ENCODE measurements at regions not wholly inside any gene's neighbourhood (a gene's known extent, or its start where the extent isn't known, plus 50 kb on each side); places are given as distances from the start of the nearest gene placed in this dataset.
"Not testable (repeated sequence)": the region's sequence is repeated elsewhere in the genome, so short reads cannot be mapped to it uniquely, and the experiment has no call there.

- H3K9me3 ChIP-seq; H3K4me1 ChIP-seq; DNase-seq; H3K4me3 ChIP-seq; H3K27ac ChIP-seq; H3K27me3 ChIP-seq (ENCODE audit: insufficient read depth in 3 of 3, low read length in 2 of 3); H3K36me3 ChIP-seq (ENCODE audit: insufficient read depth in 1 of 2, low read depth in 1 of 2); intact Hi-C loops (cut with DNase I); ATAC-seq: not testable (repeated sequence)
- WGBS, 3 donors: 26 to 32% (median 29%) methylated on average over 19 to 22 of the region's 30 CpGs
Observed at GRCh38 chr5:176061269-176061622, 93.1 kb upstream of the THOC3 start.

- H3K27me3 ChIP-seq (ENCODE audit: insufficient read depth in 3 of 3, low read length in 2 of 3); H3K9me3 ChIP-seq; H3K4me3 ChIP-seq; ATAC-seq; intact Hi-C loops (cut with DNase I); H3K36me3 ChIP-seq (ENCODE audit: insufficient read depth in 1 of 2, low read depth in 1 of 2); H3K4me1 ChIP-seq; H3K27ac ChIP-seq; DNase-seq: not testable (repeated sequence)
- 21 to 34% methylated on average over 5 to 13 of the region's 21 CpGs; no CpG with 5 or more reads in 1 of the 3 donors for WGBS, 3 donors
Observed at GRCh38 chr5:176061660-176062059, 93.5 kb upstream of the THOC3 start.

DNA sequence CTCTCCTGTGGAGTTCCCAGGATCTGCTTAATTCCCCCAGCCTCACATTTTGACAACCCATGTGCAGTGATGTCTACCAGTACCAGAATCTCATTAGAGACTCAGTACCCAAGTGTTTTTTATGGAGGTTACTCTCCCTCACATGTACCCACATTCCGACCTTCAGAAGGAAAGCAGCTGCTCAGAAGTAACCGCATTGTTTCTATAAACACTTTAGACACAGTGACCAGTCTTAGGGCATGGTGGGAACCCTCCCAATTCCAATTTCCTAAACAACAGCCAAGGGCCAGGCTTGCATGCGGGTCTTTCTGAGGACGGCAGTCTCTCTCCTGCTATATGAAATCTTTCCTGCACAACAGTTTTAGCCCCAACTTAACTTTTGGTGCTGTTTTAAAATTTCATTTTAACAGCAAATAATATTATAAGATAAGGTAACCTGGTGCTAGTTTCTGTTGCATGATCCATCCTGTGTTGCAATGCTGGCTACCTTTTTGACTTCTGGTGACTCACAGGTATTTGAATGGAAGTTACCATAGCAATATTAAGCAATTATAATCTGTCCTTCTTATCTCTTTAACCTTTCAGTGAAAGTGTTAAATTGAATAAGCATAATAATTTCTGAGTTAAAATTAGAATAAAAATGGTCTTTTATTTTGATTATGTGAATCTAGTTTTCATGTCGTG is 98.3 kb upstream of the THOC3 start:
- ATAC-seq; H3K4me3 ChIP-seq; H3K4me1 ChIP-seq; DNase-seq; H3K9me3 ChIP-seq; H3K27ac ChIP-seq; intact Hi-C loops (cut with DNase I); H3K27me3 ChIP-seq (ENCODE audit: insufficient read depth in 3 of 3, low read length in 2 of 3); H3K36me3 ChIP-seq (ENCODE audit: insufficient read depth in 1 of 2, low read depth in 1 of 2): not testable (repeated sequence)
- WGBS, 3 donors: 36 to 64% (median 61%) methylated on average over 3 to 4 of the region's 5 CpGs

- DNase-seq; intact Hi-C loops (cut with DNase I); ATAC-seq; H3K4me3 ChIP-seq; H3K36me3 ChIP-seq (ENCODE audit: insufficient read depth in 1 of 2, low read depth in 1 of 2); H3K27me3 ChIP-seq (ENCODE audit: insufficient read depth in 3 of 3, low read length in 2 of 3); H3K9me3 ChIP-seq; H3K4me1 ChIP-seq; H3K27ac ChIP-seq: not testable (repeated sequence)
- WGBS, 3 donors: 79 to 93% (median 86%) methylated on average over 1 of the region's 1 CpG
Observed at GRCh38 chr5:176067162-176067561, 99.0 kb upstream of the THOC3 start.

GRCh38 chr5:176067948-176068347 is 99.8 kb upstream of the THOC3 start:
- intact Hi-C loops (cut with DNase I); H3K36me3 ChIP-seq (ENCODE audit: insufficient read depth in 1 of 2, low read depth in 1 of 2); H3K27ac ChIP-seq; DNase-seq; ATAC-seq; H3K4me3 ChIP-seq; H3K27me3 ChIP-seq (ENCODE audit: insufficient read depth in 3 of 3, low read length in 2 of 3); H3K9me3 ChIP-seq; H3K4me1 ChIP-seq: not testable (repeated sequence)
- WGBS, 3 donors: 87 to 95% (median 92%) methylated on average over 5 of the region's 5 CpGs

- WGBS, 3 donors: 21 to 32% (median 22%) methylated on average over 3 to 4 of the region's 9 CpGs
- not testable (repeated sequence) for ATAC-seq
- DNase-seq: peak in 1 of 2 donors; percentile 28
Observed at GRCh38 chr5:176073996-176074571, 106.0 kb upstream of the THOC3 start.

GRCh38 chr5:176083717-176084116 is 115.6 kb upstream of the THOC3 start:
- intact Hi-C loops (cut with DNase I); H3K9me3 ChIP-seq; H3K27ac ChIP-seq; ATAC-seq; H3K4me3 ChIP-seq; H3K36me3 ChIP-seq (ENCODE audit: insufficient read depth in 1 of 2, low read depth in 1 of 2); H3K27me3 ChIP-seq (ENCODE audit: insufficient read depth in 3 of 3, low read length in 2 of 3); H3K4me1 ChIP-seq; DNase-seq: not testable (repeated sequence)
- WGBS, 3 donors: 85 to 90% (median 86%) methylated on average over 8 of the region's 9 CpGs

More at GRCh38 chr5:176073996-176074571, 106.0 kb upstream of the THOC3 start:
- H3K4me1 ChIP-seq; H3K36me3 ChIP-seq (ENCODE audit: insufficient read depth in 1 of 2, low read depth in 1 of 2); H3K4me3 ChIP-seq; H3K27me3 ChIP-seq (ENCODE audit: insufficient read depth in 3 of 3, low read length in 2 of 3); H3K9me3 ChIP-seq; H3K27ac ChIP-seq; intact Hi-C loops (cut with DNase I): not testable (repeated sequence)

GRCh38 chr5:176103083-176103482 is 135.0 kb upstream of the THOC3 start:
- H3K4me1 ChIP-seq; H3K27ac ChIP-seq; H3K9me3 ChIP-seq; ATAC-seq; H3K4me3 ChIP-seq; H3K27me3 ChIP-seq (ENCODE audit: insufficient read depth in 3 of 3, low read length in 2 of 3); H3K36me3 ChIP-seq (ENCODE audit: insufficient read depth in 1 of 2, low read depth in 1 of 2); intact Hi-C loops (cut with DNase I); DNase-seq: not testable (repeated sequence)
- 62 to 75% (median 63%) methylated on average over 3 of the region's 3 CpGs for WGBS, 3 donors

DNA sequence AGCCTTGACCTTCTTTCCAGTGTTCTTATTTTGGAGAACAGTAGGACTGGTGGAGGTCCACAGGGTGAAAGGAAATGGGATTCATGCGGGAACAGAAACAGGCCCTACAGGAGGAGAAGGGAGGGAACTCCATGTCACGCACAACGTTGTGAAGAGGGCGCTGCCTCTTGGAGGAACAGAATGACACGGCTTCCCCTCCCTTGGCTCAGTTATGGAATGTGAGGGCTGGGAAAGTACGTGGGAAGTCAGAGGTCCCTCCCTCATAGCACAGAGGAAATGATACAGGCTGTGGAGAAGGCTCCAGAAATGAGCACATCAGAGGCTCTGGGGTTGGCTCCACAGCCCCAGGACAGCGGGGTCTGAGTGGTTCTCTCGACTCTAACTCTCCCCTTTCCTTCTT is 125.3 kb upstream of the SIMC1 start:
- H3K4me1 ChIP-seq; H3K4me3 ChIP-seq; H3K27ac ChIP-seq; H3K27me3 ChIP-seq (ENCODE audit: insufficient read depth in 3 of 3, low read length in 2 of 3); ATAC-seq; H3K9me3 ChIP-seq; intact Hi-C loops (cut with DNase I); DNase-seq; H3K36me3 ChIP-seq (ENCODE audit: insufficient read depth in 1 of 2, low read depth in 1 of 2): not testable (repeated sequence)
- no CpG with 5 or more reads among the region's 8 CpGs for WGBS, 3 donors

- H3K4me3 ChIP-seq; H3K4me1 ChIP-seq; H3K27me3 ChIP-seq (ENCODE audit: insufficient read depth in 3 of 3, low read length in 2 of 3); H3K27ac ChIP-seq; ATAC-seq; DNase-seq; H3K9me3 ChIP-seq; H3K36me3 ChIP-seq (ENCODE audit: insufficient read depth in 1 of 2, low read depth in 1 of 2); intact Hi-C loops (cut with DNase I): not testable (repeated sequence)
- WGBS, 3 donors: 78% methylated on average over 2 of the region's 6 CpGs; no CpG with 5 or more reads in 2 of the 3 donors
Observed at GRCh38 chr5:176113673-176114335, 124.4 kb upstream of the SIMC1 start.

DNA sequence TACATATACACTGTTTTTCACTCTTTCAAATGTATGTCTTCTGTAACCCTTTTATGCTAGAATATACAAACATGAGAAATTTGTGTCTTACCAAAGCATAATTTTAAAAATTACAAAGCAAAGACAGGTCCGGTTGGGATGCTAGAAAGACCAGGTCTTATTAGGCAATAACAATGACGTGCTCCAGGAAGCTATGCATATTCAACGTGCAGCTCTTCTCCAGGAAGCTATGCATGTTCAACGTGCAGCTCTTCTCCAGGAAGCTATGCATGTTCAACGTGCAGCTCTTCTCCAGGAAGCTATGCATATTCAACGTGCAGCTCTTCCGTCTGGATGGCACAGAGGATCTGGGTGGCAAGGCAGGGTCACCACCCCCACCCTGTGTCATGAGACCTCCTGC is 123.4 kb upstream of the SIMC1 start:
- H3K36me3 ChIP-seq (ENCODE audit: insufficient read depth in 1 of 2, low read depth in 1 of 2); H3K4me3 ChIP-seq; DNase-seq; ATAC-seq; intact Hi-C loops (cut with DNase I); H3K27ac ChIP-seq; H3K4me1 ChIP-seq; H3K9me3 ChIP-seq; H3K27me3 ChIP-seq (ENCODE audit: insufficient read depth in 3 of 3, low read length in 2 of 3): not testable (repeated sequence)
- 66 to 82% (median 73%) methylated on average over 3 to 4 of the region's 7 CpGs for WGBS, 3 donors
